HuH-7.5 (cell line): ENCODE measurements at regions not wholly inside any gene's neighbourhood (a gene's known extent, or its start where the extent isn't known, plus 50 kb on each side); places are given as distances from the start of the nearest gene placed in this dataset.

Source experiments
- DNase-seq: peaks from one replicate; pipeline ENCODE4 v3.0.0; 2011; ENCODE audit warnings: low spot score

- no peak for DNase-seq
Measured at GRCh38 chr1:13922466-13923110, 222.6 kb downstream of the PRDM2 start.

- DNase-seq = no peak
Measured at GRCh38 chr1:13926556-13926955, 226.6 kb downstream of the PRDM2 start.

- no peak for DNase-seq
Measured at GRCh38 chr1:13927736-13928135, 227.7 kb downstream of the PRDM2 start.

- DNase-seq = no peak
Measured at GRCh38 chr1:13929313-13929712, 229.3 kb downstream of the PRDM2 start.

GRCh38 chr1:13930151-13930550 is 230.2 kb downstream of the PRDM2 start:
- DNase-seq = peak; percentile 15

GRCh38 chr1:13931226-13931625 is 231.2 kb downstream of the PRDM2 start:
- no peak for DNase-seq

GRCh38 chr1:13935336-13935735 is 235.3 kb downstream of the PRDM2 start:
- no peak for DNase-seq

GRCh38 chr1:13941315-13941714 is 241.3 kb downstream of the PRDM2 start:
- no peak for DNase-seq

GRCh38 chr1:13943055-13943454 is 243.1 kb downstream of the PRDM2 start:
- no peak for DNase-seq

- DNase-seq = no peak
Measured at GRCh38 chr1:13945856-13946255, 245.9 kb downstream of the PRDM2 start.

- no peak for DNase-seq
Measured at GRCh38 chr1:13947658-13948057, 247.7 kb downstream of the PRDM2 start.

- no peak for DNase-seq
Measured at GRCh38 chr1:13948396-13948795, 248.4 kb downstream of the PRDM2 start.

- no peak for DNase-seq
Measured at GRCh38 chr1:13948888-13949391, 249.0 kb downstream of the PRDM2 start.

GRCh38 chr1:13949546-13949945 is 249.6 kb downstream of the PRDM2 start:
- DNase-seq = no peak

GRCh38 chr1:13950637-13951036 is 250.6 kb downstream of the PRDM2 start:
- no peak for DNase-seq

- DNase-seq = no peak
Measured at GRCh38 chr1:13951793-13952751, 252.1 kb downstream of the PRDM2 start.

GRCh38 chr1:13952985-13953384 is 253.0 kb downstream of the PRDM2 start:
- no peak for DNase-seq

- DNase-seq = no peak
Measured at GRCh38 chr1:13956393-13956792, 256.4 kb downstream of the PRDM2 start.

GRCh38 chr1:13960375-13960987 is 260.5 kb downstream of the PRDM2 start:
- peak; percentile 31 for DNase-seq

GRCh38 chr1:13964768-13965167 is 264.8 kb downstream of the PRDM2 start:
- DNase-seq = no peak

- DNase-seq = peak; percentile 23
Measured at GRCh38 chr1:13965770-13966398, 265.9 kb downstream of the PRDM2 start.

GRCh38 chr1:13967707-13968106 is 267.7 kb downstream of the PRDM2 start:
- DNase-seq = no peak
